Peyer's patch (tissue), 4 donors: ENCODE measurements at regions not wholly inside any gene's neighbourhood (a gene's known extent, or its start where the extent isn't known, plus 50 kb on each side); places are given as distances from the start of the nearest gene placed in this dataset.
"Not testable (repeated sequence)": the region's sequence is repeated elsewhere in the genome, so short reads cannot be mapped to it uniquely, and the experiment has no call there.

Source experiments
- DNase-seq, 3 donors: peaks; one replicate each; pipeline ENCODE4 v3.0.0-alpha.2; 2017 to 2019
- H3K27ac ChIP-seq, 4 donors: fragments of 200-600 bp; sonication (generic); one replicate each; pipeline ENCODE4 v1.5.1; 2016 to 2019
- H3K27me3 ChIP-seq, 2 donors: fragments of 200-600 bp; sonication (generic); one replicate each; pipeline ENCODE4 v1.5.1; 2019
- H3K36me3 ChIP-seq, 3 donors: fragments of 200-600 bp; sonication (generic); one replicate each; pipeline ENCODE4 v1.5.1; 2016 to 2019
- H3K4me1 ChIP-seq, 4 donors: fragments of 200-600 bp; sonication (generic); one replicate each; pipeline ENCODE4 v1.5.1; 2016 to 2019
- H3K4me3 ChIP-seq, 4 donors: fragments of 200-600 bp; sonication (generic); 1 replicate in 3 of 4; 2 replicates in 1 of 4; pipeline ENCODE4 v1.5.1; 2016 to 2019; ENCODE audit warnings: mild to moderate bottlenecking in 1 of 4
- H3K9me3 ChIP-seq, 4 donors: fragments of 200-600 bp; sonication (generic); one replicate each; pipeline ENCODE4 v1.5.1; 2016 to 2019; ENCODE audit warnings: mild to moderate bottlenecking in 1 of 4
- POLR2A ChIP-seq, 2 donors: fragments of 450-650 bp; IDR thresholded peaks; one replicate each; pipeline ENCODE4 v1.5.1; 2017; ENCODE audit warnings: antibody characterized with exemption in 2 of 2, mild to moderate bottlenecking in 2 of 2, moderate library complexity in 2 of 2
- TF ChIP-seq, protein P1 (sequence below), 6 experiments: fragments of 450-650 bp in 4 of 6; fragments of 200-600 bp in 2 of 6; sonication (generic) in 1 of 6; IDR thresholded peaks; one replicate each; pipeline ENCODE4 v1.5.1; 2017 to 2019; ENCODE audit warnings: antibody characterized with exemption in 6 of 6, mild to moderate bottlenecking in 3 of 6, moderate library complexity in 1 of 6

DNA sequence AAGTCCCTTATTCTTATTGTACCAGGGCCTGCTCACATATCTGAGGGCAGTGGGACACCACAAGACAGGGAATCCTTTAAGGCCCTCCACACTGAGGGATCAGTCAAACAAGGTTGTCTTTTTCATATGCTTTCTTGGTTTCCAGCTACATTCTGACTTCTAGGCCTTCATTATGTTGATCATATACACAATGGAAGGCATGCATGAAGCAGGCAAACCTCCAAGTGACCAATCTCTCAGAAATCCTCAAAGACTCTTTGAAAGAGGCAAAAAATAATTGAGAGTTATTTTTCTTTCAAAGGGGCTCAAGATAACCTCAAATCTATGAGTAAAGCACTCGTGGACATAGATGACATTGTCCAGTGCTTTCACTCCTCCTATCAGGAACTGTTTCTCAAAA lies 1195.9 kb upstream of the ACO1 start:
- no peaks in the 10 kb centered on the region for H3K36me3 ChIP-seq
- H3K4me3 ChIP-seq = no peak overlapping the region
- no peaks in the 10 kb centered on the region for H3K4me1 ChIP-seq
- no peak overlapping the region for H3K27ac ChIP-seq
- no peak for DNase-seq
- no peaks in the 10 kb centered on the region for H3K27me3 ChIP-seq
- no peak for TF ChIP-seq POLR2A (IDR thresholded peaks at IDR 0.05)
- H3K9me3 ChIP-seq = no peaks in the 10 kb centered on the region

- H3K27ac ChIP-seq = no peak overlapping the region
- DNase-seq = peak in 2 of 3 donors; percentile 18 to 46
Measured at GRCh38 chr9:31210978-31211570, 1173.4 kb upstream of the ACO1 start.

DNA sequence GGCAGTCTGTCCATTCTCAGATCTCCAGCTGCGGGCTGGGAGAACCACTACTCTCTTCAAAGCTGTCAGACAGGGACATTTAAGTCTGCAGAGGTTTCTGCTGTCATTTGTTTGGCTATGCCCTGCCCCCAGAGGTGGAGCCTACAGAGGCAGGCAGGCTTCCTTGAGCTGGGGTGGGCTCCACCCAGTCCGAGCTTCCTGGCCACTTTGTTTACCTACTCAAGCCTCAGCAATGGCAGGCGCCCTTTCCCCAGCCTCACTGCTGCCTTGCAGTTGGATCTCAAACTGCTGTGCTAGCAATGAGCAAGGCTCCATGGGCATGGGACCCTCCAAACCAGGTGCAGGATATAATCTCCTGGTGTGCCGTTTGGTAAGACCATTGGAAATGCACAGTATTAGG lies 1154.5 kb upstream of the ACO1 start:
- H3K36me3 ChIP-seq = not testable (repeated sequence)

More at GRCh38 chr9:31210978-31211570, 1173.4 kb upstream of the ACO1 start:
- Histone ChIP-seq H3K4me3 (no peak overlapping the region), H3K27me3 (no peaks in the 10 kb centered on the region), H3K36me3 (no peaks in the 10 kb centered on the region), H3K4me1 (no peaks in the 10 kb centered on the region), H3K9me3 (no peaks in the 10 kb centered on the region)
- TF ChIP-seq, protein P1, sequence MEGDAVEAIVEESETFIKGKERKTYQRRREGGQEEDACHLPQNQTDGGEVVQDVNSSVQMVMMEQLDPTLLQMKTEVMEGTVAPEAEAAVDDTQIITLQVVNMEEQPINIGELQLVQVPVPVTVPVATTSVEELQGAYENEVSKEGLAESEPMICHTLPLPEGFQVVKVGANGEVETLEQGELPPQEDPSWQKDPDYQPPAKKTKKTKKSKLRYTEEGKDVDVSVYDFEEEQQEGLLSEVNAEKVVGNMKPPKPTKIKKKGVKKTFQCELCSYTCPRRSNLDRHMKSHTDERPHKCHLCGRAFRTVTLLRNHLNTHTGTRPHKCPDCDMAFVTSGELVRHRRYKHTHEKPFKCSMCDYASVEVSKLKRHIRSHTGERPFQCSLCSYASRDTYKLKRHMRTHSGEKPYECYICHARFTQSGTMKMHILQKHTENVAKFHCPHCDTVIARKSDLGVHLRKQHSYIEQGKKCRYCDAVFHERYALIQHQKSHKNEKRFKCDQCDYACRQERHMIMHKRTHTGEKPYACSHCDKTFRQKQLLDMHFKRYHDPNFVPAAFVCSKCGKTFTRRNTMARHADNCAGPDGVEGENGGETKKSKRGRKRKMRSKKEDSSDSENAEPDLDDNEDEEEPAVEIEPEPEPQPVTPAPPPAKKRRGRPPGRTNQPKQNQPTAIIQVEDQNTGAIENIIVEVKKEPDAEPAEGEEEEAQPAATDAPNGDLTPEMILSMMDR (IDR thresholded peaks at IDR 0.05) = no peak
- TF ChIP-seq POLR2A (IDR thresholded peaks at IDR 0.05) = no peak

GRCh38 chr9:31232485-31232884 lies 1152.0 kb upstream of the ACO1 start:
- Histone ChIP-seq H3K27ac (no peak overlapping the region), H3K4me3 (no peak overlapping the region), H3K27me3 (no peaks in the 10 kb centered on the region), H3K4me1 (no peaks in the 10 kb centered on the region), H3K36me3 (no peaks in the 10 kb centered on the region), H3K9me3 (no peaks in the 10 kb centered on the region)
- no peak for DNase-seq
- no peak for TF ChIP-seq POLR2A (IDR thresholded peaks at IDR 0.05)
- TF ChIP-seq, protein P1 (IDR thresholded peaks at IDR 0.05) = no peak

More for the DNA sequence above, 1154.5 kb upstream of the ACO1 start:
- not testable (repeated sequence) for DNase-seq, H3K27ac ChIP-seq, H3K4me1 ChIP-seq, H3K4me3 ChIP-seq, H3K9me3 ChIP-seq, H3K27me3 ChIP-seq

GRCh38 chr9:31236344-31236743 lies 1148.1 kb upstream of the ACO1 start:
- no peak for DNase-seq
- Histone ChIP-seq H3K36me3 (no peaks in the 10 kb centered on the region), H3K4me1 (no peaks in the 10 kb centered on the region), H3K27ac (no peak overlapping the region), H3K4me3 (no peak overlapping the region), H3K27me3 (no peaks in the 10 kb centered on the region), H3K9me3 (no peaks in the 10 kb centered on the region)
- no peak for TF ChIP-seq POLR2A (IDR thresholded peaks at IDR 0.05)
- TF ChIP-seq, protein P1 (IDR thresholded peaks at IDR 0.05) = no peak

GRCh38 chr9:31243386-31243785 lies 1141.1 kb upstream of the ACO1 start:
- no peak overlapping the region for H3K27ac ChIP-seq
- H3K36me3 ChIP-seq = no peaks in the 10 kb centered on the region
- no peak for DNase-seq
- H3K4me3 ChIP-seq = no peak overlapping the region
- no peaks in the 10 kb centered on the region for H3K27me3 ChIP-seq
- no peaks in the 10 kb centered on the region for H3K4me1 ChIP-seq
- no peaks in the 10 kb centered on the region for H3K9me3 ChIP-seq
- TF ChIP-seq, protein P1 (IDR thresholded peaks at IDR 0.05) = no peak
- no peak for TF ChIP-seq POLR2A (IDR thresholded peaks at IDR 0.05)

DNA sequence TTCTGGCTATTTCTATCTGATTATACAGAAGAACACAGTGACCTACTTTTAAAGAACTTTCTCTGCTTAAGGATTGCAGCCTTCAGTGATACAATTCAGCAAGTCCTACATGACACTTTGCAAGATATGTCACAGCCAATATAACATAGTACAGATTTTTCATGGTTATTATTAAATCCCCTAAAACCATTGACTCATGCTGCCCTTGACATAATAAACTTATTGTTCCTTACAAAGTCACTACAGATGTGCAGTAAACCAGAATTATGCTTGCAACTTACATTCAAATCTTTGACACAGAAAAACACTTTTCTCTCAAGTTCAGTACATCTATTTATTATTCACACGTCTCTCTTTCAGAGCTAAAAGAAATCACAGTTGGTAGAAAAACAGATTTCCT lies 1136.3 kb upstream of the ACO1 start:
- Histone ChIP-seq H3K4me3 (no peak overlapping the region), H3K9me3 (no peaks in the 10 kb centered on the region), H3K27ac (no peak overlapping the region), H3K4me1 (no peaks in the 10 kb centered on the region), H3K36me3 (no peaks in the 10 kb centered on the region), H3K27me3 (no peaks in the 10 kb centered on the region)
- TF ChIP-seq, protein P1 (IDR thresholded peaks at IDR 0.05) = no peak
- no peak for TF ChIP-seq POLR2A (IDR thresholded peaks at IDR 0.05)
- no peak for DNase-seq
